NT2/D1 (cell line): ENCODE measurements at regions not wholly inside any gene's neighbourhood (a gene's known extent, or its start where the extent isn't known, plus 50 kb on each side); places are given as distances from the start of the nearest gene placed in this dataset.

Experiments
- DNase-seq: peaks from one replicate; pipeline ENCODE4 v3.0.0-alpha.2; 2011; ENCODE audit warnings: low read depth, low spot score
- H3K27me3 ChIP-seq: 2 replicates; pipeline ENCODE4 v1.6.0; 2011; ENCODE audit warnings: mild to moderate bottlenecking; ENCODE audit not compliant: insufficient read length, insufficient read depth
- H3K36me3 ChIP-seq: 2 replicates; pipeline ENCODE4 v1.6.1; 2011; ENCODE audit warnings: mild to moderate bottlenecking, low read length, mixed read lengths; ENCODE audit not compliant: insufficient read depth, insufficient read length
- H3K4me1 ChIP-seq: 2 replicates; pipeline ENCODE4 v1.5.1; 2011; ENCODE audit not compliant: insufficient read depth, insufficient read length
- H3K4me3 ChIP-seq: 2 replicates; pipeline ENCODE4 v1.5.1; 2011; ENCODE audit warnings: low read depth; ENCODE audit not compliant: insufficient read length
- H3K9ac ChIP-seq: 2 replicates; pipeline ENCODE4 v1.6.0; 2011; ENCODE audit warnings: low read depth; ENCODE audit not compliant: insufficient read length
- H3K9me3 ChIP-seq: 2 replicates; pipeline ENCODE4 v1.5.1; 2011; ENCODE audit warnings: mild to moderate bottlenecking, low read length; ENCODE audit not compliant: insufficient read depth
- SUZ12 ChIP-seq: IDR thresholded peaks from 2 replicates; pipeline ENCODE4 v1.6.1; 2011; ENCODE audit not compliant: insufficient read length, insufficient read depth; ENCODE audit errors: extremely low read depth
- YY1 ChIP-seq: IDR thresholded peaks from 2 replicates; pipeline ENCODE4 v1.6.1; 2011; ENCODE audit not compliant: insufficient read length, insufficient read depth
- ZNF274 ChIP-seq: IDR thresholded peaks from 2 replicates; pipeline ENCODE4 v1.6.1; 2011; ENCODE audit warnings: mild to moderate bottlenecking, low read depth, low read length

DNA sequence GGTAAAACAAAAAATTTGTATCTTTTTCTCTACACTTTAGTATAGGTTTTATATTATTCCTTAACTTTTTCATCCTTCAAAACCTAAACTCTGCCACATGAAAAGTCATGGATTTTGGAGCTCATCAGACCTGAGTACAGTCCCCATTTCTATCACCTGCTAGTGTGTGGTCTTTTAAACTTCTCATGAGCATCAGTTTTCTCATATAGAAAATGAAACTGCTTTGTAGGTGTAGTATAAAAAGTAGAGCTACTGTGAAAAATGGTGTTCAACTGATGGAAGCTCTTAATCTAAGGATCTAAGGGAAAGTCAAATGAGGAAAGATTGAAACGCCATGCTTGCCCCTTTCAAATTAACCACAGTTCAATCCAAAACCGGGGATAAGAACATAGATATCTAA lies 686.5 kb downstream of the MECOM start:
- no peak for DNase-seq
- Histone ChIP-seq H3K36me3 (no peaks in the 10 kb centered on the region), H3K27me3 (no peaks in the 10 kb centered on the region), H3K4me3 (no peak overlapping the region), H3K4me1 (no peaks in the 10 kb centered on the region), H3K9me3 (no peaks in the 10 kb centered on the region), H3K9ac (no peak overlapping the region)
- TF ChIP-seq SUZ12 (no peak), ZNF274 (no peak), YY1 (no peak)

DNA sequence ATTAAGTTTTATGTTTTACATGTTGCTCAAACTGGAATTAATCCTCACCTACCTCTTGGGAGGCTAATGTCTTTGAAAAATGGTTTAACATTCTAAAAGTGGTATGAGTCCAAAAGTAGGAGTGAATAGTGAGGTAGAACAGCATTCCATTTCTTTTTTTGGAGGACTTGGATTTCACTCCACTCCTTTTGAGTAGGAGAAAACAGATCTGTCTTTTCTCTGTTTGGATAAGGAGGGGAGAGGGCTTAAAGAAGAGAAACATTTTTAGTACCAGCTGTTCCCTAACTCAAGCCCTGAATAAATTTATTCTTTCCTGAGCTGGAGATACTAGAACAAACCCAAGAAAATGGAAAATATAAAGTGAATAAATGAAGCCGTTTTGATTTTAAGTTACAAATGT lies 687.9 kb downstream of the MECOM start:
- Histone ChIP-seq H3K27me3 (no peaks in the 10 kb centered on the region), H3K36me3 (no peaks in the 10 kb centered on the region), H3K9me3 (no peaks in the 10 kb centered on the region), H3K9ac (no peak overlapping the region), H3K4me3 (no peak overlapping the region), H3K4me1 (no peaks in the 10 kb centered on the region)
- no peak for DNase-seq
- TF ChIP-seq SUZ12 (no peak), YY1 (no peak), ZNF274 (no peak)

DNA sequence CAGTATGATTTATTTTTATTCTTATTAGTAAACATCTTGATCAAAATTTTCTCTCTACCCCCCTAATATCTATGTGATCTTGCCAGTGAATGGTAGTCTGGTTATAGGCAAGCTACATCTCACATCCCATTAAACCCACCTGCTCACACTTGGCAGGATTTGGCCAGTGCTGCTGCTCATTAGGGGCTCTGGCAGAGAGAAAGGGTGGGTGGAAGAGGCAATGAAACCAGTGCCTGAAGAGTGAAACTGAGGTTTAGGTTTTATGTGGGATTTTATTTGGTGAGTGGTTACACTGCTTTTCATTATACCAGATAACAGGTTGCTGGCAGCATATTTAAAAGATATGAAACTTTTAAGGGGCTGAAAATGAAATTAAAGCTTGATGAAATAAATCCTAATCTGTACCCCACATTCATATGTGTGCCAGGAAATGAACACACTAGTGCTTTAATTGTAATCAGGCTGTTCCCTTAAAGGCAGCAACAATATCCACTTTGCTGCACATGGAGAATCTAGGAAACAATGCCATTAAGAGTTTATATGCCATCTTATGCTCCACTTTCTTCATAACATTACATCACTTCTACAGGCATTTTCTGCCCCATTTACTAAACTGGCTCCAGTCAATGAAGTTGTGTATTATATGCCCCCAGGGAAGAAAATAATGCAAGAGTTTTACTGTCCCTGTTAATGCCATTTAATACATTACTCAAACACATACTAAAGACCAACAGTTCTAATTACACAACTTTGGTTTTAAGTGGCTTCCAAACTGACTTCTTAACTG lies 688.7 kb downstream of the MECOM start:
- no peaks in the 10 kb centered on the region for H3K9me3 ChIP-seq
- no peak for DNase-seq
- H3K36me3 ChIP-seq, result no peaks in the 10 kb centered on the region
- no peak overlapping the region for H3K4me3 ChIP-seq
- no peak for TF ChIP-seq ZNF274
- no peaks in the 10 kb centered on the region for H3K4me1 ChIP-seq
- H3K27me3 ChIP-seq, result no peaks in the 10 kb centered on the region
- no peak overlapping the region for H3K9ac ChIP-seq

DNA sequence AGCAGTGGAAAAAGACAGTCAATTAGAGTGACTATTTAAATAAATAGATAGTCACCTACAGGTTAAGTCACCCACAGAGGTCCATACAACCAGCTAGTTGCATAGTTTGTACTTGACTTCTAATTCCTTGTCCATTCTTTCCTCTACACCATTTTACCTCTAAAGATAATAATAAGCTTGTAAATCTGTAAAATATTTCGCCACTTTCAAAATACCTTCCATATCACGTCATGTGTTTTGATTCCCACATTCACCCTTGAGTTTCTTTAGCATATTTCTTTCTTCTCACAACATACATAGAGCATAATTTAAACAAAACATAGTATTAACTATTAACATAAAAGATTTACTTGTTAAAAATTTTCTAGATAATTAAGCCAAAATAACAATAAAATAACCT lies 689.6 kb downstream of the MECOM start:
- no peak for TF ChIP-seq ZNF274
- no peak for TF ChIP-seq YY1
- TF ChIP-seq SUZ12, result no peak
- Histone ChIP-seq H3K36me3 (no peaks in the 10 kb centered on the region), H3K9me3 (no peaks in the 10 kb centered on the region), H3K4me3 (no peak overlapping the region), H3K27me3 (no peaks in the 10 kb centered on the region), H3K4me1 (no peaks in the 10 kb centered on the region), H3K9ac (no peak overlapping the region)
- no peak for DNase-seq

DNA sequence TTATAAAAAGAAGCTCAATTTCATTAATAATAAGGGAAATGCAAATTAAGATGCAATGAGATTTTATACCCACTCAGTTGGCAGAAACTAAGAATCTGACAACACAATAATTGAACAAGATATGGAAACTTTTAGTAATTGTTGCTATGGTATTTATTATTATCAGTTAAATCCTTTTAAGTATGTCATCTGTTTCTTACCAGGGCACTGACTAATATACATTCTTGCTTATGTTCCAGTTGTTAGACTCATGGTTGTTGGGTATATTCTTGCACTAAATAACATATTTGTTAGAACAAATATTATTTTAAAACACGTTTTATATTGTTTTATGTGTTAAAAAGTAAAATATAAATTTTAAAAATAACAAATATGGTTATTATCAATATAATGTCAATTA lies 690.3 kb downstream of the MECOM start:
- Histone ChIP-seq H3K4me1 (no peaks in the 10 kb centered on the region), H3K9me3 (no peaks in the 10 kb centered on the region), H3K36me3 (no peaks in the 10 kb centered on the region), H3K9ac (no peak overlapping the region), H3K4me3 (no peak overlapping the region), H3K27me3 (no peaks in the 10 kb centered on the region)
- no peak for DNase-seq
- TF ChIP-seq YY1 (no peak), ZNF274 (no peak), SUZ12 (no peak)

DNA sequence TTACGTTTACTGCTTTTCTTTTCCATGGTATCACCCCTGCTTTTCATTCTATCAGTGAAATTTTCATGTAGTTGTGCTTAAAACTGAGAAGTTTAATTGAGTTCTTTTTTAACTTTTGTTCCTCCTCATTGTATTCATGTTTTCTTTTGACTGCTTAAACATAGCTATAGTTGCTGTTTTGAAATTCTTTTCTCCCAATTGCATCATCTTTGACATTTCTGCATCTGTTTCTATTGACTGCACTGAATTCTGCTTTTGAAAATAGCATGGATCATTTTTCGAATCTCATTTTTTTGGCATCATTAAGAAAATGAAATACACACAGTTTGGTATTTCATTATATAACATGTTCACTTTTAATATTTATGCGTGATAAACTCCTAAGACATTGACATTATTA lies 694.9 kb downstream of the MECOM start:
- TF ChIP-seq YY1 (no peak), ZNF274 (no peak), SUZ12 (no peak)
- H3K36me3 ChIP-seq, result no peaks in the 10 kb centered on the region
- H3K27me3 ChIP-seq, result no peaks in the 10 kb centered on the region
- no peaks in the 10 kb centered on the region for H3K9me3 ChIP-seq
- H3K4me1 ChIP-seq, result no peaks in the 10 kb centered on the region
- no peak for DNase-seq
- no peak overlapping the region for H3K9ac ChIP-seq
- H3K4me3 ChIP-seq, result no peak overlapping the region

DNA sequence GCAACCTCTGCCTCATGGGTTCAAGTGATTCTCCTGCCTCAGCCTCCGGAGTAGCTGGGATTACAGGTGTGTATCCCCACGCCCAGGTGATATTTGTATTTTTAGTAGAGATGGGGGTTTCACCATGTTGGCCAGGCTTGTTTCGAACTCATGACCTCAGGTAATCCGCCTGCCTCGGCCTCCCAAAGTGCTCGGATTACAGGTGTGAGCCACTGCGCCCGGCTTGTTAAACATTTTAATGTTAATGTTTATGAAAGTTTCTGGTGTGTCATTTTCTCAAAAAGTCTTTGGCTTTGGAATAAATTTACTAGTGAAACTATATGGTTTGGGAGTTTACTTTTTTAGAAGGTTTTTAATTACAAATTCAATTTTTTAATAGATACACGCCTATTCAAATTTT lies 698.8 kb downstream of the MECOM start:
- Histone ChIP-seq H3K27me3 (no peaks in the 10 kb centered on the region), H3K4me1 (no peaks in the 10 kb centered on the region), H3K4me3 (no peak overlapping the region), H3K9me3 (no peaks in the 10 kb centered on the region), H3K36me3 (no peaks in the 10 kb centered on the region), H3K9ac (no peak overlapping the region)
- TF ChIP-seq YY1 (no peak), SUZ12 (no peak), ZNF274 (no peak)
- no peak for DNase-seq

DNA sequence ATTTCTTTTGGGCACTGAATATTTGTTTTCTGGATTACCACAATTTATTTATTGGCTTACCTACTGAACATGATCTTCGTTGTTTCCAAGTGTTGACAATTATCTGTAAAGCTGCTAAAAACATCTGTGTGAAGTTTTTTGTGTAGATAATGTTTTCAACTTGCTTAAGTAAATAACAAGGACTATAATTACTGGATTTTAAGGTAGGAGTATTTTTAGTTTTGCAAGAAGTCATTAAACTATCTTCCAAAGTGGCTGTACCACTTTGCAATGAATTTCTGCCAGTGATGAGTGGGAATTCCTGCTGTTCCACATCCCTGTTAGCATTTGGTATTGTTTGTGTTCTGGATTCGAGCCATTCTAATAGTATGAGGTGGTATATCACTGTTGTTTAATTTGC lies 702.2 kb downstream of the MECOM start:
- no peak for DNase-seq
- H3K4me3 ChIP-seq, result no peak overlapping the region
- no peaks in the 10 kb centered on the region for H3K27me3 ChIP-seq
- H3K9ac ChIP-seq, result no peak overlapping the region
- no peaks in the 10 kb centered on the region for H3K9me3 ChIP-seq
- TF ChIP-seq SUZ12 (no peak), YY1 (no peak), ZNF274 (no peak)
- no peaks in the 10 kb centered on the region for H3K36me3 ChIP-seq
- no peaks in the 10 kb centered on the region for H3K4me1 ChIP-seq
